Neural progenitor cell (in vitro differentiated cells): ENCODE measurements at regions not wholly inside any gene's neighbourhood (a gene's known extent, or its start where the extent isn't known, plus 50 kb on each side); places are given as distances from the start of the nearest gene placed in this dataset.

Experiments used
- DNase-seq: peaks from one replicate; pipeline ENCODE4 v3.0.0-alpha.2; 2016; ENCODE audit warnings: low spot score
- H2AFZ ChIP-seq: fragments of 200-600 bp; sonication (generic); replicated peaks from 2 replicates; pipeline ENCODE4 v1.6.1; 2016; ENCODE audit warnings: antibody characterized with exemption
- H3F3A ChIP-seq: fragments of 200-600 bp; sonication (generic); 2 replicates; pipeline ENCODE4 v1.6.1; 2016; ENCODE audit warnings: antibody characterized with exemption, low read depth
- H3K27ac ChIP-seq: fragments of 200-600 bp; sonication (generic); 2 replicates; pipeline ENCODE4 v1.5.1; 2016; ENCODE audit warnings: mild to moderate bottlenecking
- H3K27me3 ChIP-seq: fragments of 200-600 bp; sonication (generic); 2 replicates; pipeline ENCODE4 v1.6.1; 2016; ENCODE audit warnings: mild to moderate bottlenecking, moderate library complexity
- H3K36me3 ChIP-seq: fragments of 200-600 bp; sonication (generic); 2 replicates; pipeline ENCODE4 v1.5.1; 2016
- H3K4me1 ChIP-seq: fragments of 200-600 bp; sonication (generic); 2 replicates; pipeline ENCODE4 v1.6.1; 2016; ENCODE audit warnings: mixed run types
- H3K4me2 ChIP-seq: fragments of 200-600 bp; sonication (generic); 2 replicates; pipeline ENCODE4 v1.6.1; 2016
- H3K4me3 ChIP-seq: fragments of 200-600 bp; sonication (generic); 2 replicates; pipeline ENCODE4 v1.5.1; 2016
- H3K79me2 ChIP-seq: fragments of 200-600 bp; sonication (generic); 2 replicates; pipeline ENCODE4 v1.6.1; 2016; ENCODE audit warnings: low read depth
- H3K9ac ChIP-seq: fragments of 200-600 bp; sonication (generic); 2 replicates; pipeline ENCODE4 v1.6.1; 2016
- H3K9me3 ChIP-seq: fragments of 200-600 bp; sonication (generic); 2 replicates; pipeline ENCODE4 v1.5.1; 2016; ENCODE audit warnings: low read depth
- H4K20me1 ChIP-seq: fragments of 200-600 bp; sonication (generic); 2 replicates; pipeline ENCODE4 v1.6.1; 2016; ENCODE audit warnings: low read depth
- H3K27ac Mint-ChIP-seq: 3 replicates; pipeline ENCODE4 v1.8.0; 2021; ENCODE audit warnings: mixed read lengths
- H3K27me3 Mint-ChIP-seq: 2 replicates; pipeline ENCODE4 v1.8.0; 2022; ENCODE audit warnings: low read depth, mild to moderate bottlenecking, inconsistent platforms, moderate library complexity, mixed read lengths; ENCODE audit not compliant: insufficient read depth
- H3K36me3 Mint-ChIP-seq: 3 replicates; pipeline ENCODE4 v1.8.0; 2021; ENCODE audit warnings: mixed read lengths
- H3K4me1 Mint-ChIP-seq: 3 replicates; pipeline ENCODE4 v1.8.0; 2021; ENCODE audit warnings: mixed read lengths
- H3K4me3 Mint-ChIP-seq: 3 replicates; pipeline ENCODE4 v1.8.0; 2021; ENCODE audit warnings: mild to moderate bottlenecking, moderate library complexity, mixed read lengths
- H3K9me3 Mint-ChIP-seq: 3 replicates; pipeline ENCODE4 v1.8.0; 2020; ENCODE audit warnings: mixed read lengths
- EZH2 ChIP-seq: fragments of 200-600 bp; sonication (generic); IDR thresholded peaks from 2 replicates; pipeline ENCODE4 v1.6.1; 2017; ENCODE audit warnings: antibody characterized with exemption, mild to moderate bottlenecking, moderate library complexity
- EZH2phosphoT487 ChIP-seq: fragments of 200-600 bp; sonication (generic); IDR thresholded peaks from 2 replicates; pipeline ENCODE4 v1.6.1; 2017; ENCODE audit warnings: antibody characterized with exemption
- TF ChIP-seq, protein P1 (sequence below): fragments of 200-600 bp; sonication (generic); IDR thresholded peaks from 2 replicates; pipeline ENCODE4 v1.5.1; 2017; ENCODE audit warnings: antibody characterized with exemption, mild to moderate bottlenecking

GRCh38 chr2:145752091-145752806 lies 1232.3 kb upstream of the ZEB2 start:
- H3F3A ChIP-seq, result peaks cover 22% of the 10 kb centered on the region
- Mint-ChIP-seq H3K27ac (no peak overlapping the region), H3K27me3 (peaks cover 7% of the 10 kb centered on the region), H3K4me1 (peaks cover 24% of the 10 kb centered on the region), H3K9me3 (no peaks in the 10 kb centered on the region), H3K4me3 (no peak overlapping the region), H3K36me3 (no peaks in the 10 kb centered on the region)
- no peak overlapping the region for H2AFZ ChIP-seq
- H3K27me3 ChIP-seq, result no peaks in the 10 kb centered on the region
- H3K4me3 ChIP-seq, result no peak overlapping the region
- no peaks in the 10 kb centered on the region for H3K79me2 ChIP-seq
- peak; percentile 74 for DNase-seq
- H4K20me1 ChIP-seq, result no peaks in the 10 kb centered on the region
- no peaks in the 10 kb centered on the region for H3K9me3 ChIP-seq
- peaks cover 22% of the 10 kb centered on the region for H3K4me1 ChIP-seq
- no peak overlapping the region for H3K9ac ChIP-seq
- TF ChIP-seq, protein P1, sequence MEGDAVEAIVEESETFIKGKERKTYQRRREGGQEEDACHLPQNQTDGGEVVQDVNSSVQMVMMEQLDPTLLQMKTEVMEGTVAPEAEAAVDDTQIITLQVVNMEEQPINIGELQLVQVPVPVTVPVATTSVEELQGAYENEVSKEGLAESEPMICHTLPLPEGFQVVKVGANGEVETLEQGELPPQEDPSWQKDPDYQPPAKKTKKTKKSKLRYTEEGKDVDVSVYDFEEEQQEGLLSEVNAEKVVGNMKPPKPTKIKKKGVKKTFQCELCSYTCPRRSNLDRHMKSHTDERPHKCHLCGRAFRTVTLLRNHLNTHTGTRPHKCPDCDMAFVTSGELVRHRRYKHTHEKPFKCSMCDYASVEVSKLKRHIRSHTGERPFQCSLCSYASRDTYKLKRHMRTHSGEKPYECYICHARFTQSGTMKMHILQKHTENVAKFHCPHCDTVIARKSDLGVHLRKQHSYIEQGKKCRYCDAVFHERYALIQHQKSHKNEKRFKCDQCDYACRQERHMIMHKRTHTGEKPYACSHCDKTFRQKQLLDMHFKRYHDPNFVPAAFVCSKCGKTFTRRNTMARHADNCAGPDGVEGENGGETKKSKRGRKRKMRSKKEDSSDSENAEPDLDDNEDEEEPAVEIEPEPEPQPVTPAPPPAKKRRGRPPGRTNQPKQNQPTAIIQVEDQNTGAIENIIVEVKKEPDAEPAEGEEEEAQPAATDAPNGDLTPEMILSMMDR, result peak; percentile 82
- TF ChIP-seq EZH2phosphoT487, result no peak
- H3K27ac ChIP-seq, result no peak overlapping the region
- no peaks in the 10 kb centered on the region for H3K36me3 ChIP-seq
- peak overlapping the region; percentile 47 for H3K4me2 ChIP-seq

DNA sequence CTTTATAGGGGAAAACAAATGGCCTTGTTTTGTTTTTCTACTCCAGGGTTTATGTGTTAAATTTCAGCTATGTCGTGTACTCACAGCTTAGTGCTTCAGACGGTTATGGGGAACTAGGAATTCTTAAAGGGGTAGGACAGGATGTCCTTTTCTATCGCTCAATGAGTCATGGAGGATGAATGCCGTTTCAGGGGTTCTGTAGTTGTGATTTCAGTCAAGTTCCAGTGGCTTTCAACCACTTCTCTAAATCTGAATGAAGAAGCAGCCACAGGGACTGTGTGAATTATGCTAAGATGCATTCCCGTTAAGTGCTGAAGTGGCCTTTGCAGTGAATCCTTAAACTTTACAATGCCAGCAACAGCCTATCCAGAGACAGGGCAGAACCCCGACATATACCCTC lies 1231.7 kb upstream of the ZEB2 start:
- H3K27ac Mint-ChIP-seq, result peak overlapping the region; percentile 16
- Histone ChIP-seq H3K4me1 (peaks cover 22% of the 10 kb centered on the region), H3K27me3 (no peaks in the 10 kb centered on the region), H3K9me3 (no peaks in the 10 kb centered on the region), H3K27ac (no peak overlapping the region), H4K20me1 (no peaks in the 10 kb centered on the region), H2AFZ (no peak overlapping the region), H3K36me3 (no peaks in the 10 kb centered on the region), H3K9ac (no peak overlapping the region), H3K4me2 (no peak overlapping the region), H3F3A (peaks cover 22% of the 10 kb centered on the region), H3K79me2 (no peaks in the 10 kb centered on the region), H3K4me3 (no peak overlapping the region)
- no peak overlapping the region for H3K4me3 Mint-ChIP-seq
- TF ChIP-seq EZH2phosphoT487, result no peak
- TF ChIP-seq, protein P1, result no peak
- TF ChIP-seq EZH2, result no peak
- H3K9me3 Mint-ChIP-seq, result no peaks in the 10 kb centered on the region
- no peak for DNase-seq
- no peaks in the 10 kb centered on the region for H3K36me3 Mint-ChIP-seq
- H3K4me1 Mint-ChIP-seq, result peaks cover 24% of the 10 kb centered on the region
- peaks cover 6% of the 10 kb centered on the region for H3K27me3 Mint-ChIP-seq

DNA sequence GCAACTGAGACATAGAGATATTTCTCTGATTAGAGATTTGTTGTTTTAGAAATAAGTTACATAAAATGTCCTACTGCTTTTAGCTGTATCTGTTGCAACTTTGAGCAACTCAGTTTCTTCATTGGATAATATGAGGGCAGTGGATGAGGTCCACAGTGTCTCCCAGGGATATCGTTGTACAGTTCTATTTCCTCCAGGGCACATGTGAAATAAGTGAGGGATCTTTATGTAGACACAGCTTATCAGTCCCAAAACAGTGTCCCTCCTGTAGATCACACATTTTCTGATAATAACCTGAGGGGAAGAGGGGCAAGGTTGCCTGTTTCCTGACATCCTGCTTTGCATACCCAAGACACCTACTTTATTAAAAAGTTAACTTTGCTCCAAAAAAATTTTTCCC lies 1231.2 kb upstream of the ZEB2 start:
- no peak overlapping the region for H2AFZ ChIP-seq
- no peaks in the 10 kb centered on the region for H4K20me1 ChIP-seq
- Mint-ChIP-seq H3K36me3 (no peaks in the 10 kb centered on the region), H3K4me3 (no peak overlapping the region), H3K27ac (no peak overlapping the region), H3K9me3 (no peaks in the 10 kb centered on the region), H3K4me1 (peaks cover 24% of the 10 kb centered on the region), H3K27me3 (peaks cover 6% of the 10 kb centered on the region)
- DNase-seq, result no peak
- TF ChIP-seq EZH2 (no peak), EZH2phosphoT487 (no peak)
- TF ChIP-seq, protein P1, result no peak
- no peaks in the 10 kb centered on the region for H3K27me3 ChIP-seq
- H3K36me3 ChIP-seq, result no peaks in the 10 kb centered on the region
- H3K9ac ChIP-seq, result no peak overlapping the region
- peaks cover 22% of the 10 kb centered on the region for H3F3A ChIP-seq
- H3K79me2 ChIP-seq, result no peaks in the 10 kb centered on the region
- H3K27ac ChIP-seq, result no peak overlapping the region
- peaks cover 22% of the 10 kb centered on the region for H3K4me1 ChIP-seq
- H3K4me2 ChIP-seq, result no peak overlapping the region
- no peak overlapping the region for H3K4me3 ChIP-seq
- H3K9me3 ChIP-seq, result no peaks in the 10 kb centered on the region
